G401 (cell line): ENCODE measurements at regions not wholly inside any gene's neighbourhood (a gene's known extent, or its start where the extent isn't known, plus 50 kb on each side); places are given as distances from the start of the nearest gene placed in this dataset.
A peak's percentile ranks its signal among the peaks of the same experiment; 100 is the strongest.
"Not testable (repeated sequence)": the region's sequence is repeated elsewhere in the genome, so short reads cannot be mapped to it uniquely, and the experiment has no call there.

Source experiments
- DNase-seq: peaks from one replicate; pipeline ENCODE4 v3.0.0-alpha.2; 2015; ENCODE audit warnings: low spot score
- in situ Hi-C: cut with HindIII; loops from 2 replicates; pipeline ENCODE4 v1.10.0; 2016; ENCODE audit warnings: low sequenced_read_pairs, mixed read lengths

DNA sequence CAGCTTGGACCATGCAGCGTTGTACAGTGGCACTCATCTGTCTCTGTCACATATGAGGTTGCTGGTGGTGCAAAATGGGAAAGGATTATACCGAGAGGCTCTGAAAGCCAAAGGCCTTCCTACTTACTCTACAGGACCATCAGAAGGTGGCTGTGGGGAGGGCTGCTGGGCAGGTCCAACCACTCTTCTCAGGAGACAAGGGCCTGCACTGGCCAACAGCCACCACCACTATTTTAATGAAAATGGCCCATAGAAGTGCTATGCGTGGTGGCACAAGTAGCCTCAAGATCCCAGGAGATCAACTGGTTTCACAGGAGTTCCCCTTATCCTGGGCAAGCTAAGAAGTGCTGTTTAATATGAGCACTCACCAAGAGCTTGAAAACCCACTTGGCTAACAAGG, 52.3 kb downstream of the MRPL57 start:
- DNase-seq = no peak
- in situ Hi-C loops = no loop called here

DNA sequence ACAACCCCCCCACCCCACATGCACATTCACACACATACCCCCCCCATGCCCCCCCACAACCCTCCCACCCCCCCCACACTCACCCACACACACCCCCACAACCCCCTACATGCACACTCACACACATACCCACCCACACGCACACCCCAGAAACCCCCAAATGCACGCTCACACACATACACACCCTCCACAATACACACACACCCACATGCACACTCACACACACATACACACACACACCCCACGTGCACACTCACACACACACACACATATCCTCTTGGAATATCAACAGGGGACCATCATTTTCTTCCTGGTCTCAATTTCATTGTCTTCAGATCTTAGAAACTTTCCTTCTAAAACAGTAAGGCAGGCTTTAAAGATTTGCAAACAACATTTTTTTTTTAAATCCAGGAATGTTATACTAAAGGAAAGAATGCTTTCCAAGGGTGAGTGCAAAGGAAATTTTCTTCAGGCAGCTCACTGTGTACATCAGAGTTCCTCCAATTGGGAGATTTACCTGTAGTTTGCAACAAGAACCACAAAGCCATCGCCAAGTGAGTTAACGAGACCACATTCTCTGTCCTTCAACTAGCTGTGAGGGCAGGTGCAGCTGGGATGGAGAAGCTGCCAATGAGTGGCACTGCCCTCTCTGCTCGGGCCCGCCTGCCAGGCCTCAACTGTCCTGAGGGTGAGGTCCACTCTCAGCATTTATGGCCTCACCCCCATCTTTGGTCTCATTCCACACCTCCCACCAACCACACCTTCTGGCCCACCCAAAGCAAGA, 53.0 kb downstream of the MRPL57 start:
- no peak for DNase-seq
- in situ Hi-C loops = no loop called here

DNA sequence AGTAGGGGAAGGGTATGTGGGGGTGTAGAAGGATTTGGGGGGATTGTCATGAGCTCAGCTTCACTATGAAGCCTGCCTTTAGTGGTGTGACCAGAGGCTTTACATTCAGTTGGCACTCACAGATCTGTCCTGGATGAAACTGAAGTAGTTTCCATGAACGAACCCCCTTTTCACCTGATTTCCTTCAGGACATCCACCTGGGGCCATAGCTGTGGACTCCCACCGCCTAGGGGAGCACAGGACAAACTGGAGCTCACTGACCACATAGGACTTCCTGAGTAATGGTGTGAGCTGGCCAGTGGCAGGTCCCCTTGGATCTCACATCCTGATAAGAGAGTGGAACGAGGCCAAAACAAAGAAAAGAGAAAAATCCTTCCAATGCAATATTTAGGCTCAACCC, 54.1 kb downstream of the MRPL57 start:
- DNase-seq = no peak
- in situ Hi-C loops = no loop called here

DNA sequence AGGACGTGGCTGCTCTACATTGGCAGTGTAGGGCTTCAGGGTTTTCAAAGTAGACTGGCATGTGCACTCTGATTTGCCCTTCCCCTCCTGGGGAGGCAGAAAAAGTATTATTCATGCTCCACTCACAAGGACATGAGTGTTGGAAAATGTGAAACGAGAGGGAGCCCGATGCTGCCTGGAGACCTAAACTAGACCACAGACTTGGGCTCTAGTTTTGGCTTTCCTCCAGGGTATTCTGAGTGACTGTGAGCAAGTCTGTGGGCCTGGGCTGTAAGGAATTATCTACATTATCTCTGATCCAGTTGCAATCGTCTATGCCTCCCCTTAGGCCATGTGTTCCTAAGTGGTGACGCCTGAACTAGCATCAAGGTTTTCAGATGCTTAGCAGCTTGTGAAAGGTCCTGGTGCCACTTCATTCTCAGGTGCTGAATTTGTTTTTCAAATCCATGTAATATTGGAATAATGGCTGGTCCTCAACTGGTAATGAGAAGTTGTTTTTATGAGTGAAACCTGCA, 55.0 kb downstream of the MRPL57 start:
- in situ Hi-C loops = no loop called here
- no peak for DNase-seq

DNA sequence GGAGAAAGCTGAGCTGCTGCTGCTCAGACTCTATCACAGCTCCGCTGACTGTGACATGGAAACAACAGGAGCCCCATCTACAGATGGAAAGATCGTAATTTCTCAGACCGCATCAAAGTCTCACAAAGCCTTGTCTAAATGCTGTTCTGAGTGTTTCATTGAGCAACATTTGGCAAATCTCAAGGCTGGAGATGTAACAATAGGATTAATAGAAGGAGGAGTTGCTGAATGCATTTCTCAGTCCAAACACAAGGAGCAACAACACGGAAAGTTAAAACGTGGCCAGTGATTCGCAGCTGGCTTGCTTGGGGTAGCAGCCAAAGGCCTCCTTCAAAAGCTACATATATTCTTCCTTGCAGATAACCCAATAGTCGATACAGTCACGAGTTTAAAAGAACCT, 55.7 kb downstream of the MRPL57 start:
- no peak for DNase-seq
- in situ Hi-C loops = no loop called here

DNA sequence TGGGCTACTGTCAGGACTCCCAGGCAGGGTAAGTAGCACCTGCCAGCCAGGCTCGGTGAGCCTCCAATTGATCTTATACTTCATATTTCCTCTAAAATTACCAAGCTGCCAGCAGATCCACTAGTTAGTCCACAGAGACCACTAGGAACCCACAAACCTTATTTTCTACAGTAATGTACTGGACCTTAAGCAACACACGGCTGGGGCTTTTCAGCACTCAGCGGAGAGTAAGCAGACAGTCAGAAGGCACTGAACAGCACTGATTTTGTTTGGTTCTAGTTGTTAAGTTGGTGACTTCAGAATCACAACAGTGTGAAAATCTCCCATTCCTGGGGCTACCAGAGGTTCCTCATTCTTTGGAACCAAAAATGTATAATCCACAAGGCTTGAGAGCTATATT, 56.1 kb downstream of the MRPL57 start:
- in situ Hi-C loops = no loop called here
- no peak for DNase-seq

DNA sequence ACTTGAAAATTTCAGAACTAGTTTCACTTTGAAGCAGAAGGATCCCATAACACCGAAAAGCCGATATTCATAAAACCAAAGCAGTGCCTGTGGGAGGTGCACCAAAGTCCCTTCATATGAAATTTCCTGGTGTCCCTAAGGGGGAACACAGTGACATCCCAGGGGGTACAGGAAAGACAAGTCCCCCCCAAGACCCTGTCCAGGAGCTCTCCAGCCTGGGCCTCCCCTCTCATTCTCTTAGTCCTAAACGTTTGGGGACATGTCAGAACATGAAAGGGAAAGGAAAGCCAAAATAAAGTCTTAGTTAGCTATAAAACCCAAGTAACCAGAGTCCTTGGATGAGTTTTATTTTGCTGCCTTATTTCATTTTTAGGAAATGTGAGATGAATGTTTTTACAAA, 56.6 kb downstream of the MRPL57 start:
- DNase-seq = no peak
- in situ Hi-C loops = no loop called here

DNA sequence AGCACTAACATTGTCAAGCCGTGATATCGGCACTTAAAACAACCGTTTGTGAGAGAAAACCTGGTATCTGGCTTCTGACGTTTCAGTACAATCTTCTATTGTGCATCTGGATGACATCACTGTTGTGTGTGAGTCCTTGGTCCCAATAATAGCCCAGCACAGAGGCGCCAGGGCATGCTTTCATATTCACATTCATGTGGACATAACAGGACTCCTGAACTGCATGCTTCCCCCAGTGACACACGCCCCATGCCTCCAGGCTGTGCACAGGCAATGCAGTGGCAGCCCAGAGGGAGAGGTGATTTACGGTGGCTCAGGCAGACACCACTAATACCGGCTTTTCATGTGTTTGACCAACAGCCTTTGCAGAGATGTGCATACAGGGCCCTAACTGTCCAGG, 58.1 kb downstream of the MRPL57 start:
- in situ Hi-C loops = no loop called here
- no peak for DNase-seq

DNA sequence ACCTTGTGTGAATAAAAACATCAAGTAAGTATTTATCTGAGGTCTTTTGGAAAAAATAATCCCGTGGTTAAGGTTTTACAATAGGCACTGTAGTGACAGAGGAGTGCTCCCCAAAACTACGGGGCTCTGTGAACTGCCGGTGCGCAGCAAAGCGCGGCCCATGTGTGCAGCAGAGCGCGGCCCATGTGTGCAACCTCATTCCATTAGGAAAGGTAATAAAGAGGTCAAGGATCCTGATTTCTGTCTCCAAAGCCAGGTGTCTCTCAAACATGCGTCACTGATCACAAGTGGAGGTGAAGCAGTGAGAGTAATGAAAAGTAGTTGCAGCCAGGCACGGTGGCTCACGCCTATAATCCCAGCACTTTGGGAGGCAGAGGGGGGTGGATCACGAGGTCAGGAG, 58.7 kb downstream of the MRPL57 start:
- DNase-seq = no peak
- in situ Hi-C loops = no loop called here

DNA sequence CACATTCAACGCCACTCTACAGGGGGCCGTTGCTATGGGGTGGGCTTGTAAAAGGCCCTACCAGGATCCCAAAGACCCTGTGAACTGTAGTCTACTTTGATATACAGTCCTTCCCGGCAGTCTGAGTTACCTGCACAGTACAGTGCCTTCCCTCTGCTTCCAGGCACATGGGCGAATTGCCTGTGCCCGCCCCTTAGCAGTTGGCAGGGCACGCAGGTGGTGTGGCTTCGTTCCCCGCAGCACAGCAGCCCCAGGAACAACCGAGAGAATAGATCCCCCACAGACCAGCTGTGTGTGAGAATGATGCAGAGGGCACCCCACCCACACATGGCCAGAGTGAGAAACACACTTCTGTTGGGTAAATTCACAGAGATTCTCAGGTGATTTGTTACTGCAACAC, 60.6 kb downstream of the MRPL57 start:
- in situ Hi-C loops = no loop called here
- DNase-seq = no peak

DNA sequence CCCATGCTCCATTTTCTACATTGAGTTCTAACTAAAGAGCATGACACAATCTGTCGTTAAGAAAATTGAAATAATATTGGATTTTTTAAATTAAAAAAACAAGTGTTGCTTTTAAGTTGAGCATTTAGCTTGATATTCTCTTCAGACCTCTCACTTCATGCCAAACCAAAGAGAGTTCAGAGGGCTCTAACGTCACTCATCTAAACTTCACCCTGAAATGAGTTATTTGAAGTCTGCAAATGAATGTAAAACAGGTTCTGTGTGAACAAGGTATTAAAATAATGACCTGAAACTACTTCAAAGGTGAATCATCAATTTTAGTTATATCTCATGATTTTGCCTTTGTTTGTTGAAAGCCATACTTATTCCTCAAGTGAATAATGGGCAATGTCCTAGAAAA, 61.8 kb downstream of the MRPL57 start:
- in situ Hi-C loops = no loop called here
- DNase-seq = no peak

DNA sequence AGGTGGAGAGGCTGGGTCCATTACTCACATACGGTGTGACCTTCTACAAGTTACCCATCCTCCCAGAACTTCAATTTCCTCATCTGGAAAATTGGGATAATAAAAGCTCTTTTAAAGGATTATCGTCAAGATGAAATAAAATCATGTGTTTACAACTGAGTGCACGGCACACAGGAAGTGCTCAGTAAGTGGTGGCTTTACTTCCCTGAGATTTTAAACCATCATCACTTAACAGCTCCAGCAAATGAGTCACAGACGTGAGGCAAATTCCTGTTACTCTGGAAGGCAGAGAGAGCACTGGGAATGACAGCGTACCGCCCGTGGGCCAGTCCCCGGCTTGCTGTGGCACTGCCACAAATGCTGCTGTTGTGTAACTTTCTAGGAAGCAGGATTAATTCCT, 64.1 kb downstream of the MRPL57 start:
- in situ Hi-C loops = no loop called here
- DNase-seq = no peak

DNA sequence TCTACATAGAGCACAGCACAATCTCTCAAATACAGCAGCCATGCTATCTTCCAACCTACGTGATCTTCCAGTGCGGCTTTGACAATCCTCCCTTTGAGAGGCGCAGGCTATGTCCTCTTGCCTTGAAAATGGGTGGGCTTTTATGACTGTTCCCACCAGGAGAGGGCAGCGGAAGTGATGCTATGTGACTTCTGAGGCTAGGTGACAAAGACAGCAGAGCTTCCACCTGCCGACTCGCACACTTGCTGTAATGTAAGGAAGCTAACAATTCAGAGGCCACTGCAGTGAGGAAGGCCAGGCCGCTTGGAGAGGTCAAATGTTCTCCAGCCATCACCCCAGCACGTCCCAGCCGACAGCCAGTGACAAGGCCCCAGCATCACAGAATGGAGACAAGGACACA, 65.8 kb downstream of the MRPL57 start:
- in situ Hi-C loops = no loop called here
- peak; percentile 1 for DNase-seq

DNA sequence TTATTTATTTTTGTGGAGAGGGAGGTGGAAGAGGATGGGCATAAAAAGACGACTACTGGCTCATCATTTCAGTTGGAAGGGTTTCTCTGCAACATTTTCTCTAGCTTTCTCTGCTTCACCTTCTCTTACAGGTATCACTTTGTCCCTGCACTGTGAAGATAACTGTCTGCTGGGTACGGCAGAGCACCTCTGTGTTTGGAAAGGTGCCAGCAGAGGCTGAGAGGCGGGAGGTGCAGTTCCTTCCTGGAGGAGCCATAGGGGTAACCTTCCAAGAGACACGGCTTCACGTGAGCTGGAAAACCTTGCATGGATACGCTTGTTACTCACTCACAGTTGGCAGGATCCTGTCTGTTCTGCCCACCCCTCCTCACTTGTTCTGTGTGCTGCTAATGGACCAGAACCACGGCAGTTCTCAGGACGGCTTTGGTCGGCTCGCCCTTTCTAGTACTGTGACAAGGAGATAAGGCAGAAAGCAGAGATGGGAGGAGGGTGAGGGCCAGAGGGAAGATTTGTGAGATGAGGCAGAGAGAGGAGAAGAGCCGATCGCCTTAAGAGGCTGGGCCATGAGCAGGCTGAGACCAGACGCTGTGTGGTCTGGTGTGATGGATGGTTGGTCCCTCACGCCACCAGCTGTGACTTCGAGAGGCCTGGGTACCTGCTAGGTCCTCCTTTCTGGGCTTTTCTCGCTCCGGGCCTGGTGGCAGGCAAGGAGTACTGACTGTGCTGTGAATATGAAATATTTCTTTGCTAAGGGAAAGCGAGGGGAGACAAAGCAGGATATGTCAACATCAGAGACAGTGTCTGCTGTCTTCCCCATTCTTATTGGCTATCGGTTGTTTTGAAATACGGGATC, 66.8 kb downstream of the MRPL57 start:
- peak; percentile 1 for DNase-seq
- in situ Hi-C loops = no loop called here

DNA sequence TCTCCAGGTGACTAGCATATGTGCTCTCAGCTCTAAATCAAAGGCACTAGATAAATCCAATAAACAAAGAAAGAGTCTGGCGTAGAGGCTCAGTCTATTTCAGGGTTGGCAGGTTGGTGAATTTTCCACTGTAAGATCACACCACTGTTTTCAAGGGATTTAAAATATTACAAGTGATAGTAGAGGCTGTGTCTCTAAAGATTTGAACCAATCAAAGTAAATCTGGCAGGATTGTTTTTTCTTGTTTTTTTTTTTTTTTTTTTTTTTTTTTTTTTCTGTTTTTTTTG, 67.4 kb downstream of the MRPL57 start:
- DNase-seq, in situ Hi-C loops: not testable (repeated sequence)

DNA sequence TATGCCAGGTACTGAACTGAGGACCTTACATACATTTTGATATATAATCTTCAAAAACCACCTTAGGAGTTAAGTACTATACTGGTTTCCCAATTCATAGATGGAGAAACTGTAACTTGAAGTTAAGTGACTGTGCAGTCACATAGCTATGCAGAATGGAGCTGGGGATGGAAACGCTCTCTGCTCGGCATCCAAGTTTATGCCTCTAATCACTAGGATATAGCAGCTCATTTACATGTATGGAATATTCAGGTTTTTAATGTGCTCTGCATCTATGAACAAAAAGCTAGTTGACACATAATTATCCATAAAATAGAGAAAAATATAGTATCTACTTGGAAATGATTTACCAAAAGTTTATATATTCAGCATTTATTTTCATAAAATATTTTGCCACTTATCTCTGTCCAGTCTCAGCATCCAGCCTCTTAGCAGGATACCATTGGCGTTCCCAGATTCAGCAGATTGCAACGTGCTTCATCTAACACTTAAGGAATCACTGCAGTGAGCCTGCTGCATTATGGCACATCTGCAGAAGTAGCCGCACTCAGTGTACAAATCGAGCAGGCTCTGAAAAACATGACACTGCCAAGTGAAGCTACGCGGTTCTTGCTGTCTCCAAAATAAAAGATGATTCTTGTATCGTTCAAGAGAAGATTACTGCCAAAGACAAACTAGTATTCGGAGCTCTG, 70.4 kb downstream of the MRPL57 start:
- no peak for DNase-seq
- in situ Hi-C loops = no loop called here

DNA sequence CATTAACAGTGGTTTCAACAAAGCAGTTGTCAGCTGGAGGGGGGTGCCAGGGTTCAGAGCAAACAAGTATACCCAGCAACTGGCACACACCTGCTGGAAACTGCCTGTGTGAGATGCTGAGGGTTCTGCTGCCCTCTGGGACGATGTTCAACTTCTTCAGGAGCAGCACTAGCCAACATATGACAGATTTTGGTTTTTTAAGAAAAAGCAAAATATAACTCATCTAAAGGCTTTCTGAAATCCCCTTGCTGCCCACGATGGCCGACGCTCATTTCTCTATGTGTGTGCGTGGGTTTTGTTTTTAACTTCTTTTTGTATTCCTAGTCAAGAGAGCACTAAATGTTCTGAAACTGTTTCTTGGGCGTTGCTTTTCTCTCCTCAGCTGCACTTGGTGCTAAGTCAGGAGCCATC, 79.9 kb downstream of the MRPL57 start:
- DNase-seq = no peak
- in situ Hi-C loops = no loop called here

DNA sequence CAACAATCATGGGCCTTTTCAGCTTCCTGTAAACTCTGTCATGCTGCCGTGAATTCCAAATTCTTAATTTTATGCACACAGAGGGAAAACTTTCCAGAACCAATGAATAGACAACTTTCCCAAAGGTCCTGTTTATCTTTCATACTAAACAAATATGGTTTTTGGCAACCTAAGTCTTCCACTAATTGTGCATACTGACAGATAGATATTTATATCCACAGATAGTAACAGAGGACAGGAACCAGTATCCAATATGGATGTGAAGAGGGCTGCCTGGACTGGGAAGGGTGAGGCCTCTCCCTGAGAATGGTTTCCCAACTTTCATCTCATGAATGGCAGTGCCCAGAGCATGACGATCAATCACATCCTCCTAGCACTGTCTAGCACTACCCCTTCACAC, 80.4 kb downstream of the MRPL57 start:
- DNase-seq = no peak
- in situ Hi-C loops = no loop called here

DNA sequence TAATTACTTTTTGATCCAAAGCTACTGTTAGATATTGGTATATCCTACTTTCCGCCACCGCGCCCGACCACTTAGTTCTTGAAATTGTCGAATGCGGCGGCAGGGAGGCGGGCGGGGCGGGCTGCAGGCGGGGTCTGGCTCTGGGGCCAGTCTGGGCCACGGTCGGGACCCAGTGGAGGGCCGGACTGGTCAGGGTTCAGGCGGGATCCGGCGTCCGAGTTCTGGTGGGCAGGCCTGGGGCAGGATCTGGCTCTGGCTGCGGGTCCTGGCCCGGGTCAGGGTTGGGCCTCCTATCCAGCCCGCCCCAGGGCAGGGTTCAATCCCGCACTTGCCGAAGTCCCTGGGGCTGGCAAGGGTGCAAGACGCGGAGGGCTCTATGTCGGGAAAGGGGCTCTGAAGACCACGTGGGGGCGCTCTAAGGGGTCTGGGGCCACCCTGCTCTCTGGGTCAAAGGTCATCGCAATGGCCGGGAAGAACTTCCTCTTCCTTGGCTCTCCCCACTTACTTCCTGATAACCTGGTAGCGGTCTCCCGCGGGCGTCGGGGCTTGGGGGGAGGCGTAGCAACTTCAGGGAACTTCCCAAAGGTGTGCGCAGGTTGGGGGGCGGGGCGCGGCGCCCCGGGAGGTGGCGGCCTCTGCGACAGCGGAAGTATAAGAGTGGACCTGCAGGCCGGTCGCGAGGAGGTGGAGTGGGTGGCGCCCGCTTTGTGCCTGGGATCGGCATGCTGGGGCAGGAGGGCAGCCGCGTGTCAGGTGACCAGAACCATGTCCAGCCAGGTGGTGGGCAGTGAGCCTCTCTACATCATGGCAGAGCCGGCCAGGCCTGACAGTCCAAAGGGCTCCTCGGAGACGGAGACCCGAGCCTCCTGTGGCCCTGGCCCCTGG, 83.4 kb downstream of the MRPL57 start:
- DNase-seq = no peak
- in situ Hi-C loops = no loop called here
